Testis (tissue), 2 donors: ENCODE measurements at regions not wholly inside any gene's neighbourhood (a gene's known extent, or its start where the extent isn't known, plus 50 kb on each side); places are given as distances from the start of the nearest gene placed in this dataset.

Experiments used
- DNase-seq: peaks from one replicate; pipeline ENCODE4 v3.0.0-alpha.2; 2019
- H3K27ac ChIP-seq, 2 donors: fragments of 200-600 bp; sonication (generic); one replicate each; pipeline ENCODE4 v1.5.1; 2019
- H3K27me3 ChIP-seq: fragments of 200-600 bp; sonication (generic); one replicate; pipeline ENCODE4 v1.5.1; 2019
- H3K36me3 ChIP-seq: fragments of 200-600 bp; sonication (generic); one replicate; pipeline ENCODE4 v1.5.1; 2017; ENCODE audit warnings: low read depth; ENCODE audit errors: missing control alignments
- H3K4me1 ChIP-seq: fragments of 200-600 bp; sonication (generic); one replicate; pipeline ENCODE4 v1.5.1; 2019
- H3K4me3 ChIP-seq, 2 donors: fragments of 200-600 bp; sonication (generic); one replicate each; pipeline ENCODE4 v1.5.1; 2017 to 2019
- H3K9me3 ChIP-seq: fragments of 200-600 bp; sonication (generic); one replicate; pipeline ENCODE4 v1.5.1; 2017
- CTCF ChIP-seq, 3 experiments: fragments of 450-650 bp in 2 of 3; fragments of 200-600 bp in 1 of 3; sonication (generic) in 1 of 3; IDR thresholded peaks; one replicate each; pipeline ENCODE4 v1.5.1; 2016 to 2019; ENCODE audit warnings: antibody characterized with exemption in 3 of 3, mild to moderate bottlenecking in 2 of 3, moderate library complexity in 1 of 3
- POLR2A ChIP-seq: fragments of 450-650 bp; IDR thresholded peaks from one replicate; pipeline ENCODE4 v1.6.1; 2017; ENCODE audit warnings: antibody characterized with exemption, mild to moderate bottlenecking, moderate library complexity
- WGBS, 2 donors: methylation state at CpG; one replicate each; pipeline ENCODE4 v1.1.5; 2018; 5-methylcytosine and 5-hydroxymethylcytosine counted together
- intact Hi-C: fragments of 100-400 bp; cut with DNase I; formaldehyde crosslinking; loops from one replicate; pipeline ENCODE4 v1.15.1; 2023; ENCODE audit warnings: low total_unique reads

GRCh38 chr6:115681978-115682775 lies 378.5 kb downstream of the FRK start:
- Histone ChIP-seq H3K9me3 (no peaks in the 10 kb centered on the region), H3K4me3 (no peak overlapping the region), H3K4me1 (no peaks in the 10 kb centered on the region), H3K36me3 (no peaks in the 10 kb centered on the region), H3K27ac (no peak overlapping the region), H3K27me3 (no peaks in the 10 kb centered on the region)
- TF ChIP-seq CTCF (IDR thresholded peaks at IDR 0.05), result no peak
- no peak for TF ChIP-seq POLR2A
- DNase-seq, result no peak
- intact Hi-C loops, result no loop called here
- WGBS, 2 donors, result 70 to 75% methylated on average over 5 of the region's 5 CpGs

- H3K4me1 ChIP-seq, result no peaks in the 10 kb centered on the region
- H3K36me3 ChIP-seq, result no peaks in the 10 kb centered on the region
- intact Hi-C loops, result no loop called here
- no peaks in the 10 kb centered on the region for H3K9me3 ChIP-seq
- DNase-seq, result no peak
- H3K4me3 ChIP-seq, result no peak overlapping the region
- H3K27ac ChIP-seq, result no peak overlapping the region
- WGBS, 2 donors, result 83 to 84% methylated on average over 3 of the region's 3 CpGs
- TF ChIP-seq CTCF (IDR thresholded peaks at IDR 0.05) (no peak), POLR2A (no peak)
- H3K27me3 ChIP-seq, result no peaks in the 10 kb centered on the region
These were observed 380.1 kb downstream of the FRK start for GRCh38 chr6:115680621-115681020.

- no peaks in the 10 kb centered on the region for H3K9me3 ChIP-seq
- no peak for DNase-seq
- 34 to 40% methylated on average over 3 of the region's 3 CpGs for WGBS, 2 donors
These were observed 383.5 kb downstream of the FRK start for GRCh38 chr6:115677198-115677597.

GRCh38 chr6:115675443-115675842 lies 385.2 kb downstream of the FRK start:
- no peak for DNase-seq
- H3K36me3 ChIP-seq, result no peaks in the 10 kb centered on the region
- no peak overlapping the region for H3K4me3 ChIP-seq
- intact Hi-C loops, result no loop called here
- H3K27ac ChIP-seq, result no peak overlapping the region
- H3K9me3 ChIP-seq, result no peaks in the 10 kb centered on the region
- H3K4me1 ChIP-seq, result no peaks in the 10 kb centered on the region
- H3K27me3 ChIP-seq, result no peaks in the 10 kb centered on the region
- WGBS, 2 donors, result 50 to 73% methylated on average over 1 of the region's 1 CpG
- TF ChIP-seq POLR2A (no peak), CTCF (IDR thresholded peaks at IDR 0.05) (no peak)

More at GRCh38 chr6:115677198-115677597, 383.5 kb downstream of the FRK start:
- Histone ChIP-seq H3K27me3 (no peaks in the 10 kb centered on the region), H3K4me3 (no peak overlapping the region), H3K4me1 (no peaks in the 10 kb centered on the region), H3K27ac (no peak overlapping the region), H3K36me3 (no peaks in the 10 kb centered on the region)
- intact Hi-C loops, result no loop called here
- TF ChIP-seq POLR2A (no peak), CTCF (IDR thresholded peaks at IDR 0.05) (no peak)

GRCh38 chr6:115668781-115669180 lies 391.9 kb downstream of the FRK start:
- intact Hi-C loops, result no loop called here
- H3K4me3 ChIP-seq, result no peak overlapping the region
- H3K27me3 ChIP-seq, result no peaks in the 10 kb centered on the region
- no peaks in the 10 kb centered on the region for H3K9me3 ChIP-seq
- no peaks in the 10 kb centered on the region for H3K36me3 ChIP-seq
- WGBS, 2 donors, result 89 to 90% methylated on average over 1 of the region's 1 CpG
- H3K27ac ChIP-seq, result no peak overlapping the region
- DNase-seq, result no peak
- TF ChIP-seq POLR2A (no peak), CTCF (IDR thresholded peaks at IDR 0.05) (no peak)
- H3K4me1 ChIP-seq, result no peaks in the 10 kb centered on the region
